UCSD-AML1 (cell line): ENCODE measurements at regions not wholly inside any gene's neighbourhood (a gene's known extent, or its start where the extent isn't known, plus 50 kb on each side); places are given as distances from the start of the nearest gene placed in this dataset.
"Not testable (repeated sequence)": the region's sequence is repeated elsewhere in the genome, so short reads cannot be mapped to it uniquely, and the experiment has no call there.

Experiments
- DNase-seq: peaks from one replicate; lab custom pipeline; 2025; ENCODE audit not compliant: unreplicated experiment; lab: John Stamatoyannopoulos, UW

- DNase-seq: no peak
Observed at GRCh38 chr16:63473725-63474124, 1437.5 kb upstream of the CDH8 start.

DNA sequence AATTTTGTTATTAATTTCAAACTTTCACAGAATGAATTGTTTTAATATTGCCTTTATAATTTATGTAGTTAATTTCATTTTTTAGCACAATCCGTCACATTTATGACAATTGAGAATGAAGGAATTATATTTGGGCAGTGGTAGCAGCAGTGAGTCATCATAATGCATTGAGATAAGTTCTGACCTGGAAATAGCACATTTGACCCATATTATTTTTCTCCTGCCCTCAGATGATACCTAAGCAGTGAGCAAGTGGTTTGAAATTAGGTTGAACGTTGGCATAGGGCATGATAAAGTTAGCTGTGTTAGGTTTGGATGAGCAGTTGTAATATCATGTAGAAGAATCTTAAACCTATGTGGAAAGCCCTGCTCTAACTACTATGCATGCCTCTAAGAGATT lies 1431.3 kb upstream of the CDH8 start:
- DNase-seq: no peak

GRCh38 chr16:63462316-63462715 lies 1426.1 kb upstream of the CDH8 start:
- no peak for DNase-seq

DNA sequence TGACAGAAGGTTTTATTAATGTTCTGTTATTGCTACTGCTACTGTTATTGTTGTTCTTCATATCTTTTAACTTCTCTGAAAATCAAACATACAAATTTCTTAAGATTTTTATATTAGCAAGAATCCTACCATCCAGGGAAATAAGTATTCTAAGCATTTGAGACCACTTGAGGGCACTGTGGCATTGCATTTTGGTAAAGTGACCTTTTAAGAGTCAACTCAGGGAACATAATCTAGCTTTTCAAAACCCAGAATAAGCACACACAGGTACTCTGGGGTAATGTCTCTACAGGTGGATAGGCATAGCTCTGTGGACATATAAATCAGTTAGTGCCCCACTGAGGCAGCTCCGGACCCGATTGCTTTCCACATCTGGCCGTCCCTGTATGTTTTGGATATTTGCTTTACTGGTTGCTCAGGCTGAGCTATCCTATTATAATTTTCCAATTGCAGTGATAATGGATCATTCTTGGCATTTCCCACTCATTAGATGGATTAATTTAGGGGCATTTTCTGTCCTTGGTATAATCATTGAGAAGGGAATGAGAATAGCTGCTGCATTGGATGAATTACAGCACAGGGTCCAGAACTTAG lies 1425.1 kb upstream of the CDH8 start:
- DNase-seq: no peak

DNA sequence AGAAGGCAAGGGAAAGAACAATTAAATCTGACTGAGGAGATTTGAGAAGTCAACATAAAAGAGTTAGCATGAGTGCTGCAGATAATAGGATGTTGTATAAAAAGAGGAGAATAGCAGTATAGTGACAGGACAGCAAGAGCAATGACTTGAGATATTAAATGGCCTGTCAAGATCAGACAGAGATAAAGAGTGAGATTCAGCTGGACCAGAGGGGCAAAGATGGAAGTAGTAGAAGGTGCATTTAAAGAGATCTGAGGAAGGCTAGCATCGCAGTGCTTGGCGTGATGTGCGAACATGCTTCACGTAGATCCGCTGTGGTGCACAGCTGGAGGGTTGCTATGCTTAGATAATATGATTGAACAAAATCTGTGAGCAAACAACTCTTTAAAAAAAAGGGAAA lies 1422.6 kb upstream of the CDH8 start:
- DNase-seq: no peak

DNA sequence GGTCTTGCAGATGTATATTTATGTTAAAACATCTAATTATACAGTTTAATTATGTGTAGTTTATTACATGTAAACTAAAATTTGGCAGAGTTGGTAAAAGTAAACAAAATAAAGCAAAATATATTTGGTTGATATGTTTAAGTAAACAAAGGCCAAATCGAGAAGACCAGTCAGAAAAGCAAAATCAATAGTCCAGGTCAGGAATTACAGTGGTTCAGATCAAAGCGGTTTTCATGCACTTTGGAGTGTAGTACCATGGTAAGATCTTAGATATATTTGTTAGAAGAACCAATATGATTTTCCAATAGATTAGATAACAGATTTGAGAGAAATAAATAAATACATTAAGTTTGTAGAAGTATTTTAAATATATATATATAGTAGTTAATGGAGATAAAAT lies 1421.6 kb upstream of the CDH8 start:
- no peak for DNase-seq

GRCh38 chr16:63453261-63453660 lies 1417.0 kb upstream of the CDH8 start:
- no peak for DNase-seq

- no peak for DNase-seq
Observed at GRCh38 chr16:63447121-63447520, 1410.9 kb upstream of the CDH8 start.

GRCh38 chr16:63442246-63442645 lies 1406.0 kb upstream of the CDH8 start:
- no peak for DNase-seq

DNA sequence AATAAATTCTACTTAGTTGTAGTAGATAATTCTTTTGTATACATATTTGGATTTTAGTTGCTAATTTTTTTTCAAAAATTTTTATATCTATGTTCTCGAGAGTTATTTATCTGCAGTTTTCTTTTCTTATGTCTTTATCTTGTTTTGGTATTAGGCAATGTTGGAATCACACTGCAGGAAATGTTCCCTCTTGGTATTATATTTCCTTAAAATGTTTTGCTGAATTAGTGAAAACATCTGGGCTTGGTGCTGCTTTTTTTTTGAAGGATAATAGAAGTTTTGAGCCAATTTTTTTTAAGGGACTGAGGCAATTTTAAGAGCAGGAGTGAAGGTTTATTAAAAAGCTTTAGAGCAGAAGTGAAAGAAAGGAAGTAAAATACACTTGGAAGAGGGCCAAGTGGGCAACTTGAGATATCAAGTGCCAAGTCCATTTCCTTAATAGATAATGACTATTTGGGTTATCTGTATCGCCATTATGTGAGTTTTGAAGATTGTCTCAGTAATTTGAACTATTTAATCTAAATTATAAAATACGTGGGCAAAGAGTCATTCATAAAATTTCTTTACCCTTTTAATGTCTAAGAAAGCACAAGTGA lies 1390.1 kb upstream of the CDH8 start:
- DNase-seq: no peak

DNA sequence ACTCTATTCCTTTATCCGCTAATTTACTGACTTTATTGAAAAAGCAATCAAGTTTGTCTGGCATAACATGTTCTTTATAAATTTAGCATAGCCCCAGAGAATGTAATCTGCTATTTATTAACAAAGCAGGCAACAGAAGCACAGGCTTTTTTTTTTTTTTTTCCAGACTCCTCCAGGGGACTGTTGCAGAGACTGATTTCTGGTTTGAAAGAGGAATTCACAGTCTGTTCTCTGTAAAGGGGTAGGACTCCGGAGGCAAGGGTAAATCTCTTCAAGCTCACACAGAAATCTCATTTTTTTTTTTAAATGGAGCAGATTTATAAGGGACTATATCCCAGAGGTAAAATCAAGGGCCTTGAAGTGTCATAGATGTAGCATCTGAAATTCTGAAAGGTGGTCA lies 1386.5 kb upstream of the CDH8 start:
- DNase-seq: no peak

- no peak for DNase-seq
Observed at GRCh38 chr16:63416712-63417111, 1380.5 kb upstream of the CDH8 start.

DNA sequence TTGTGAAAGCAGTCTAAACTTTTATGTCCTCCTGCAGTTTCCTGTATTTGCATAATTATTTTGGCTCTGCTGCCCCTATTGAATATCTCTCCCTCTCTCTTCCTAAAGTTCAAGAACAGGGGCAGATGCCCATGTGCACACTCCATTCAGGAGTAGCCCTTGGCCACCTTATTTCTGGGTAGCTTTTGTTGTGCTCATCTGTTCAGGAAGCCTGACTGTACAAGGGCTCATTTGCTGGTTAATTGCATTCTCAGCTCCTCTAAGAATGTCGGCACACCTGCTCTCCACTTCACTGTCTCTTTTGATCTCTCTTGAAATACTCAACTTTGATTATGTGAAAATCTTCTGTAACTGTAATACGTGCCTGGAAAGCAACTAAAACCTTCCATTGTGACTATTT lies 1378.8 kb upstream of the CDH8 start:
- no peak for DNase-seq

GRCh38 chr16:63410594-63410993 lies 1374.4 kb upstream of the CDH8 start:
- DNase-seq: no peak

- no peak for DNase-seq
Observed at GRCh38 chr16:63403792-63404191, 1367.6 kb upstream of the CDH8 start.

GRCh38 chr16:63388277-63388676 lies 1352.0 kb upstream of the CDH8 start:
- not testable (repeated sequence) for DNase-seq

DNA sequence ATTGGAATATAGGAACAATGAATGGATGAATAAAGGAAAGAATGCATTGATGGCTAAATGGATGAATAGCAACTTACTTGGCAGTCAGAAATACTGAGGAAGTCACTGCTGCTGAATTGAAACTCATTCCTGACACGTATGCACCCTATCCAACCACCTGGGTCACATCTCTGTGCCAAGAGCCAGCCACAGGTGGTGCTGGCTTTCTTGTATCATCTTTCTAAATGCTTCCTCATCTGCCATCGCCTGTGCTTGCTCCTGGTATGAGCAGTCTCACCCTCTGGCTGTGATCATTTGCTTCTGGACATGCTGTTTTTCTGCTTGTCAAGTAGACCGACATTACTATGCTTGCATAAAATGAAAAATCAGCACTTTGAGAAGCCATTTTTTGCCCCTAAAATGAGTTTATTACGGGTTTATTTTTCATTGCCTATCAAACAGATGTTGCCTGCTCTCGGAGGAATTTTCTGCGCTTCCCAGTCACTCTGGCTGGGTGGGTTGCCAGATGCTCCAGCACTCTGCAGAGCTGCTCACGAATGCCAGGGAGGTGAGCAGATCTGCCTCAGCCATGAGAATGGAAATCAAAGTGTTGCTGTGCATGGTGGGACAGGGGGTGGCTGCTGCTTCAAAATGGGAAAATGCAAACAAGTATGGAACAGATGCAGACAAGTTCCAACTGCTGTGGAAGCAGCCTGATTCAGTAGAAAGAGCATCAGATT lies 1349.6 kb upstream of the CDH8 start:
- no peak for DNase-seq

GRCh38 chr16:63373744-63374143 lies 1337.5 kb upstream of the CDH8 start:
- DNase-seq: no peak

- no peak for DNase-seq
Observed at GRCh38 chr16:63372815-63373214, 1336.6 kb upstream of the CDH8 start.

GRCh38 chr16:63372283-63372682 lies 1336.0 kb upstream of the CDH8 start:
- DNase-seq: no peak

GRCh38 chr16:63365649-63366304 lies 1329.5 kb upstream of the CDH8 start:
- no peak for DNase-seq

- DNase-seq: no peak
Observed at GRCh38 chr16:63363738-63364137, 1327.5 kb upstream of the CDH8 start.
